SIG-M5 treated with dmso at 0.1 percent for 504 hours (cell line): ENCODE measurements at regions not wholly inside any gene's neighbourhood (a gene's known extent, or its start where the extent isn't known, plus 50 kb on each side); places are given as distances from the start of the nearest gene placed in this dataset.
A peak's percentile ranks its signal among the peaks of the same experiment; 100 is the strongest.

Experiments
- DNase-seq: peaks from one replicate; lab custom pipeline; 2025; ENCODE audit not compliant: unreplicated experiment; lab: John Stamatoyannopoulos, UW

DNA sequence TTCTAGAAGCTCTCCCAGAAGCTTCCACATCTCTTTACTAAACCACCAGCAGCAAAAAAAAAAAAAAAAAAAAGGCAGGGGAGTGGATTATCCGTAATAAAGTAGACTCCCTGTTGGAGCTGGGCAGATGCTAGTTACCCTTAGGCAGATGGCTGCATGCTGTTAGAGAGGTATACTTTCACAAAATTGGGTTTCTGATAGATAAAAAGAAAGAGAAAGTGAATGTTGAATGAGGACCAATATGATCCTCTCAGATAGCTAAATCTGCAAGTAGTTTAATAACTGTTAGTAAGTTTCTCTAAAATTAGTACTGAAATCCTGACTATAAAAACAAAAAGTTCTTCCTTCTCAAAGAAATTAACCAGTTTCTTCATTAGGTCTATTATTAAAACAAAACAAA, 195.4 kb downstream of the ANAPC10 start:
- DNase-seq = no peak

DNA sequence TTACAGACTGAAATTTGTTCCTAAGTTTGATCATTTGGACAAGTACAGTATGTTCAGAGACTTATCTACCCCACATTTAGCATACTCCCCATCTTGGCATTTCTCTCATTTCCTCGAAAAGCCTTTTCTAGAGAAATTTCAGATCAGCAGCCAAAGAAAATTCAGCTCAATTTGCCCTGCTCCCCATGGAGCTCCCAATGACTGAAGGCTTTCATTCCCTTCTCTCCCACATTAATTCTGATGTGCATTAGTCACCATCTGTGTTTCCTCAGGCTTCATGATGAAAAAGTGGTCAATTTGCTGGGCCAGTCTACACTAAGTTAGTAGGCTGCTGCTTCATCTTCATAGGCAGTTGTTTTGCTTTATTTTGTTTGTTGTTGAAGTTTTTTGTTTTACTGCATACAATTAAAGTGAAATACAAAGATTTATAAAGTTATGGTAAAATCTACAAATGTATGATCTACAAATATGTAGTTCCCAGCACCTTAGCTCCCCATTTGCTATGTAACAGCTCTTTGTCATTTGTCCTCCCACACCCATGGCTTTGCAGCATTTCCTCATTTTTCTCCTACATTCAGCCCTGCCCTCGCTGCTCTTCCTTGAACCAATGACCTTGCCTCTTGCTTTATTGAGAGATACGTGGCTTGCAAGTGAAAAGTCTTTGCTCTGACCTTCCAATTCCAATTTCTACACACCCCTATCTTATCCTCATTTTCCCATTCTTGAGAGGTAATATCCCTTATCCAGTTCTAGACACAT, 193.9 kb downstream of the ANAPC10 start:
- DNase-seq = no peak

- DNase-seq = no peak
Observed at GRCh38 chr4:144905286-144905685, 192.7 kb downstream of the ANAPC10 start.

DNA sequence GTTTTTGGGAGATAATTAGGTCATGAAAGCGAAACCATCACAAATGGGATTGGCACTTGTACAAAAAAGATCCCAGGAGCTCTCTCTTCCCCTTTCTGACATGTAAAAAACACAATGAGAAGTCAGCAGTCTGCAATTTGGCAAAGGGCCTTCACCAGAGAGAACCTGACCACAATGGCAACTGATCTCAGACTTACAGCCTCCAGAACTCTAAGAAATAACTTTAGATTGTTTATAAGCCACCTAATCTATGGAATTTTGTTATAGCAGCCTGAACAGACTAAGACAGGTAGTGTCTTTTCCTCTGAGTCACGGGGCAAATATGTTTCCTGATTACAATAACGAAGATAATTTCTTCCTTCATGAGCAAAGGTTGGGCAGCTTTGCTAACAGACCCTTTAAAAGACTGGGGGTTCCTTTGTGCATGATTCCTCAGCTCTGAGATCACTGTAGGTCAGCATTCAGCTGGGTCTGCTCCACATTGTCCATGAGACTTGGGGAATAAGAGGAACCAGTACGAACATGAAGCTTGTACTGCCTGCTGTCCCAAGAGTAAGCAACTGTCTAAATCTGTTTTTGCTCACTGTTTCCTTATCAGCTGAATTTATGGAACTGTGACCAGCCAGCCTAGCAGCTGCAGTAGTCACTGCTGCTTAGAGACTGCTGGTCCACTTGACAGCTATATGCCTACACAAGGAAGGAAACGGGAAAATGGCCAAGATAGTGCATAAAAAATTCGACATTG, 191.6 kb downstream of the ANAPC10 start:
- DNase-seq = peak; percentile 10

DNA sequence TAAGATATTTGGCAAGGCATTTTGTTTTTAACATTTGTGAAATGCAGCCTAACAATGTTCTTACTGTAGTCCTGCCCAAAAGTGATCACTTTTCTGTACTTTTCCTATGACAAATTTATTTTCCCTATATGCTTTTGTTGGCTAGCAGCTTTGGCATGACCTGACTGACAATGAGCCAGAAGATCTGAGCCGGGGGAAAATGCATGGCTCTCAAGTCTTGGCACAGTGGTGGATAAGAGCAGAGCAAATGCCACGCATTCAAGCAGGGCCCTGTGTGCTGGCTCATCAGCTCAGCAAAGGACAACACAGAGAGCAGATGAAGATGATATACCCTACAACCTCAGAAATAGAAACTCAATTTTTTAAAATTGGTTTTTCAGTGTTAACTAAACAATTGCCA, 187.3 kb downstream of the ANAPC10 start:
- DNase-seq = no peak
